GM12892 (cell line): ENCODE measurements at regions not wholly inside any gene's neighbourhood (a gene's known extent, or its start where the extent isn't known, plus 50 kb on each side); places are given as distances from the start of the nearest gene placed in this dataset.

ENCODE experiments used
- POLR2AphosphoS5 ChIP-seq: IDR thresholded peaks from 2 replicates; pipeline ENCODE4 v1.6.1; 2011; ENCODE audit warnings: low read depth, low read length, control low read depth
- TAF1 ChIP-seq: IDR thresholded peaks from 2 replicates; pipeline ENCODE4 v1.6.1; 2011; ENCODE audit warnings: low read depth, mild to moderate bottlenecking, control low read depth, low read length, borderline replicate concordance

GRCh38 chr3:163368168-163368567 is 1710.1 kb downstream of the SI start:
- no peak for TF ChIP-seq POLR2AphosphoS5
- TF ChIP-seq TAF1, result no peak
